K562 (cell line): ENCODE measurements at regions not wholly inside any gene's neighbourhood (a gene's known extent, or its start where the extent isn't known, plus 50 kb on each side); places are given as distances from the start of the nearest gene placed in this dataset.

Source experiments
- BCOR ChIP-seq: fragments of 450-650 bp; IDR thresholded peaks from 2 replicates; pipeline ENCODE4 v1.6.1; 2016
- BRCA1 ChIP-seq, 2 experiments: fragments of 450-650 bp in 1 of 2; sonication (generic) in 1 of 2; formaldehyde crosslinking in 1 of 2; IDR thresholded peaks; 2 replicates each; pipeline versions ENCODE4 v1.5.0 to v1.6.1; 2017 to 2020; ENCODE audit warnings: mild to moderate bottlenecking in 1 of 2, missing genetic modification reagents in 1 of 2
- BRF2 ChIP-seq: IDR thresholded peaks from 3 replicates; pipeline ENCODE4 v1.6.1; 2011; ENCODE audit warnings: borderline replicate concordance, mild to moderate bottlenecking; ENCODE audit not compliant: insufficient read length, insufficient read depth
- EP300 ChIP-seq: IDR thresholded peaks from 2 replicates; pipeline ENCODE4 v1.6.1; 2012; ENCODE audit warnings: low read length, improper control_type of control experiment
- ESRRA ChIP-seq: fragments of 450-650 bp; IDR thresholded peaks from 2 replicates; pipeline ENCODE4 v1.6.1; 2014; ENCODE audit warnings: low read depth, mild to moderate bottlenecking, moderate library complexity, borderline replicate concordance
- FIP1L1 ChIP-seq: fragments of 200-400 bp; formaldehyde crosslinking; IDR thresholded peaks from 2 replicates; pipeline ENCODE4 v1.6.1; 2018; ENCODE audit warnings: mild to moderate bottlenecking, low read depth, low read length; ENCODE audit not compliant: poor library complexity, severe bottlenecking
- GTF2F1 ChIP-seq: IDR thresholded peaks from 2 replicates; pipeline ENCODE4 v1.6.1; 2011; ENCODE audit warnings: low read depth, low read length, improper control_type of control experiment
- NRF1 ChIP-seq, 2 experiments: fragments of 450-650 bp; IDR thresholded peaks in 1 of 2; conservative IDR thresholded peaks in 1 of 2; 2 replicates each; pipeline ENCODE4 v1.6.1; 2014; ENCODE audit warnings: mild to moderate bottlenecking in 2 of 2
- PYGO2 ChIP-seq: fragments of 450-650 bp; IDR thresholded peaks from 2 replicates; pipeline ENCODE4 v1.6.1; 2016; ENCODE audit warnings: mild to moderate bottlenecking, missing genetic modification characterization, moderate library complexity, missing compliant biosample characterization
- ZC3H8 ChIP-seq: fragments of 450-650 bp; IDR thresholded peaks from 2 replicates; pipeline ENCODE4 v1.6.1; 2017
- ZNF232 ChIP-seq: sonication (generic); formaldehyde crosslinking; IDR thresholded peaks from 2 replicates; pipeline ENCODE4 v1.8.0; 2022; ENCODE audit warnings: mild to moderate bottlenecking, missing genetic modification reagents
- TF ChIP-seq, protein P1 (sequence below), 3 experiments: IDR thresholded peaks in 2 of 3; conservative IDR thresholded peaks in 1 of 3; 2 replicates each; pipeline ENCODE4 v1.5.1; 2011 to 2012; ENCODE audit warnings: low read length in 3 of 3, mild to moderate bottlenecking in 3 of 3, control low read depth in 2 of 3, improper control_type of control experiment in 1 of 3, inconsistent platforms in 1 of 3, low read depth in 1 of 3, mixed read lengths in 1 of 3, moderate library complexity in 1 of 3; ENCODE audit not compliant: insufficient read depth in 2 of 3
- TF ChIP-seq, protein P2 (sequence below): sonication (generic); formaldehyde crosslinking; IDR thresholded peaks from 2 replicates; pipeline ENCODE4 v1.8.0; 2022; ENCODE audit warnings: mild to moderate bottlenecking, missing genetic modification reagents
- TF ChIP-seq, protein P3 (sequence below): sonication (generic); formaldehyde crosslinking; IDR thresholded peaks from 2 replicates; pipeline ENCODE4 v1.8.1; 2023; ENCODE audit warnings: mild to moderate bottlenecking, missing genetic modification reagents, moderate library complexity

DNA sequence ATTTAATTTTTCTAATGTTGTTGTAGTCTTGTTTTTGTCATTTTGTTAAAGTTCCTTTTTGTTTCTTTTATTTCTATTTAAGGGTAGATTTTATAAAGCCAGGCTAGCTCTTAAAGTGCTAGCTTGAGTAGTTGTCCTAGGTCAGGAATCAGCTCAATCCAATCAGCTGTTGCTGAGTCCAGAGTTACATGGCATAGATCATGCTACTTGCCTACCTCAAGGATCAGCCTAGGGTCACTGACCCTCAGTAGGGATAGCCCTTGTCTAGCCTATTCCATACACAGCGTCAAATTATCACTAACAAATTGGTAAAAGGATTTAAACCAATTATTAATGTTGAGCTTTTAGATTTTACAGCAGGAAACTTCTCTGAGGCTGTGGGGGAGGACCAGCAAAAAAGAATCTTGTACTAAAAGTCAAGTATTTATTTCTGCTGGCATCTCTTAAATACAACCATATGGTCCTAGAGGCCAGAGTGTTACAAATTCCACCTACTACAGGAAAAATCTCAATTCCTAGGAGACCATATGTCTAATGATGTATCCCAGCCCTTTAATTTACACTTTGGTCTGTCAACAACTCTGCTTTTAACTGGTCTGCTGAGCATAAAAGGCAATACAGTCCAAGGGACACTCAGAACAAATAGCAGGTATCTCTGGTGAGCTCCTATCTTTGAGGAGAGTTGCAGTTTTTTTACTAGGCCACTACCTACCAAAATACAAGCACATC lies 138.3 kb upstream of the PTPRG start:
- TF ChIP-seq BRF2 (no peak), BCOR (no peak), BRCA1 (IDR thresholded peaks at IDR 0.05) (no peak), BRCA1 (CRISPR knock-in tag; IDR thresholded peaks at IDR 0.05) (no peak), GTF2F1 (no peak), ZNF232 (CRISPR knock-in tag) (no peak), FIP1L1 (no peak), EP300 (no peak), ZC3H8 (no peak), NRF1 (conservative IDR thresholded peaks at IDR 0.05 in 1 of 2, IDR thresholded peaks at IDR 0.05 in 1 of 2) (no peak), PYGO2 (tag) (no peak), ESRRA (no peak)
- TF ChIP-seq, protein P1, sequence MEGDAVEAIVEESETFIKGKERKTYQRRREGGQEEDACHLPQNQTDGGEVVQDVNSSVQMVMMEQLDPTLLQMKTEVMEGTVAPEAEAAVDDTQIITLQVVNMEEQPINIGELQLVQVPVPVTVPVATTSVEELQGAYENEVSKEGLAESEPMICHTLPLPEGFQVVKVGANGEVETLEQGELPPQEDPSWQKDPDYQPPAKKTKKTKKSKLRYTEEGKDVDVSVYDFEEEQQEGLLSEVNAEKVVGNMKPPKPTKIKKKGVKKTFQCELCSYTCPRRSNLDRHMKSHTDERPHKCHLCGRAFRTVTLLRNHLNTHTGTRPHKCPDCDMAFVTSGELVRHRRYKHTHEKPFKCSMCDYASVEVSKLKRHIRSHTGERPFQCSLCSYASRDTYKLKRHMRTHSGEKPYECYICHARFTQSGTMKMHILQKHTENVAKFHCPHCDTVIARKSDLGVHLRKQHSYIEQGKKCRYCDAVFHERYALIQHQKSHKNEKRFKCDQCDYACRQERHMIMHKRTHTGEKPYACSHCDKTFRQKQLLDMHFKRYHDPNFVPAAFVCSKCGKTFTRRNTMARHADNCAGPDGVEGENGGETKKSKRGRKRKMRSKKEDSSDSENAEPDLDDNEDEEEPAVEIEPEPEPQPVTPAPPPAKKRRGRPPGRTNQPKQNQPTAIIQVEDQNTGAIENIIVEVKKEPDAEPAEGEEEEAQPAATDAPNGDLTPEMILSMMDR (IDR thresholded peaks at IDR 0.05 in 2 of 3, conservative IDR thresholded peaks at IDR 0.05 in 1 of 3; ENCODE audit: insufficient read depth in 2 of 3, low read depth in 1 of 3, low read length in 3 of 3): no peak
- TF ChIP-seq, protein P2, sequence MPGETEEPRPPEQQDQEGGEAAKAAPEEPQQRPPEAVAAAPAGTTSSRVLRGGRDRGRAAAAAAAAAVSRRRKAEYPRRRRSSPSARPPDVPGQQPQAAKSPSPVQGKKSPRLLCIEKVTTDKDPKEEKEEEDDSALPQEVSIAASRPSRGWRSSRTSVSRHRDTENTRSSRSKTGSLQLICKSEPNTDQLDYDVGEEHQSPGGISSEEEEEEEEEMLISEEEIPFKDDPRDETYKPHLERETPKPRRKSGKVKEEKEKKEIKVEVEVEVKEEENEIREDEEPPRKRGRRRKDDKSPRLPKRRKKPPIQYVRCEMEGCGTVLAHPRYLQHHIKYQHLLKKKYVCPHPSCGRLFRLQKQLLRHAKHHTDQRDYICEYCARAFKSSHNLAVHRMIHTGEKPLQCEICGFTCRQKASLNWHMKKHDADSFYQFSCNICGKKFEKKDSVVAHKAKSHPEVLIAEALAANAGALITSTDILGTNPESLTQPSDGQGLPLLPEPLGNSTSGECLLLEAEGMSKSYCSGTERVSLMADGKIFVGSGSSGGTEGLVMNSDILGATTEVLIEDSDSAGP (CRISPR knock-in tag): no peak
- TF ChIP-seq, protein P3, sequence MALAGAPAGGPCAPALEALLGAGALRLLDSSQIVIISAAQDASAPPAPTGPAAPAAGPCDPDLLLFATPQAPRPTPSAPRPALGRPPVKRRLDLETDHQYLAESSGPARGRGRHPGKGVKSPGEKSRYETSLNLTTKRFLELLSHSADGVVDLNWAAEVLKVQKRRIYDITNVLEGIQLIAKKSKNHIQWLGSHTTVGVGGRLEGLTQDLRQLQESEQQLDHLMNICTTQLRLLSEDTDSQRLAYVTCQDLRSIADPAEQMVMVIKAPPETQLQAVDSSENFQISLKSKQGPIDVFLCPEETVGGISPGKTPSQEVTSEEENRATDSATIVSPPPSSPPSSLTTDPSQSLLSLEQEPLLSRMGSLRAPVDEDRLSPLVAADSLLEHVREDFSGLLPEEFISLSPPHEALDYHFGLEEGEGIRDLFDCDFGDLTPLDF (CRISPR knock-in tag): no peak
